ENCODE measurements at regions not wholly inside any gene's neighbourhood (a gene's known extent, or its start where the extent isn't known, plus 50 kb on each side); places are given as distances from the start of the nearest gene placed in this dataset.

DNA sequence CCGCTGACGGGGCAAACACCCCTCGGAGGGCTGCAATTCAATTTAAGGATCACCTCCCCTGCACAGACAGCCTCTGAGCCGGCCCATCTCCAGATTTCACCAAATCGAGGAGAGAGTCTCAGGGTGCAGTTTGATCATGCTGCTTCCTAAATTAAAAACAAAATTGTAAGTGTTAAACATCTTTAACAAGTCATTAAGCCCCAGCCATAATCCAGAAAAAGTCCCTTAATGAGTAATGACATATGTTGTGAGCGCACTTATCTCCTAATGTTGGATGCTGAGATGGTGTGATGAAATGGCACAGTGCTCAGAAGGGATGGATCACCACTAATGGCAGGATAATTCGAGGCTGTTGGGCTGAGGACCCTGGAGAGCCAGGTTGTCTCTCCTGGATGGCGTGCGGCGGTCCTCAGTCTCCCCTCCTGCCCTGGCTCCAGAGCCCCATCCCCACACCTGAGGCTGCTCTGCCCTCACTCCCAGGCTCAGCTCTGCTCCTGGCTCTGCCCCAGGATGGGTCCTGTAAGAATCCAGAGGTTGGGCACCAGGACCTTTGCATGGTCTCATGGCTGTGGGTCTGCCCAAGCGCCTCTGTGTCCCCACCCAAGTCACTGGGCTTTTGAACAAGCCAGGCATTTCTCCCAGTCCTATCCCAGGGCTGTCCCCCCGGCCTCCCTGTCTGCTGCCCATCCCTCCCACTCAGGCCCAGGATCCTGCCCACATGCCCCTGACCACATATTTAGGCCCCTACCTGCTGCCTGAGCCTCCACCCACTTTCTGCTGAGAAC is 224.4 kb upstream of the POU3F1 start:
- intact Hi-C loops (cut with DNase I), result no loop called here
- Histone ChIP-seq H3K4me1 (no peaks in the 10 kb centered on the region), H3K36me3 (no peaks in the 10 kb centered on the region), H3K4me3 (no peak overlapping the region), H3K27ac (no peak overlapping the region), H3K27me3 (no peaks in the 10 kb centered on the region), H3K9me3 (no peaks in the 10 kb centered on the region)
- no peak for DNase-seq (ENCODE audit: extremely low spot score in 2 of 2)
- TF ChIP-seq, protein P1, sequence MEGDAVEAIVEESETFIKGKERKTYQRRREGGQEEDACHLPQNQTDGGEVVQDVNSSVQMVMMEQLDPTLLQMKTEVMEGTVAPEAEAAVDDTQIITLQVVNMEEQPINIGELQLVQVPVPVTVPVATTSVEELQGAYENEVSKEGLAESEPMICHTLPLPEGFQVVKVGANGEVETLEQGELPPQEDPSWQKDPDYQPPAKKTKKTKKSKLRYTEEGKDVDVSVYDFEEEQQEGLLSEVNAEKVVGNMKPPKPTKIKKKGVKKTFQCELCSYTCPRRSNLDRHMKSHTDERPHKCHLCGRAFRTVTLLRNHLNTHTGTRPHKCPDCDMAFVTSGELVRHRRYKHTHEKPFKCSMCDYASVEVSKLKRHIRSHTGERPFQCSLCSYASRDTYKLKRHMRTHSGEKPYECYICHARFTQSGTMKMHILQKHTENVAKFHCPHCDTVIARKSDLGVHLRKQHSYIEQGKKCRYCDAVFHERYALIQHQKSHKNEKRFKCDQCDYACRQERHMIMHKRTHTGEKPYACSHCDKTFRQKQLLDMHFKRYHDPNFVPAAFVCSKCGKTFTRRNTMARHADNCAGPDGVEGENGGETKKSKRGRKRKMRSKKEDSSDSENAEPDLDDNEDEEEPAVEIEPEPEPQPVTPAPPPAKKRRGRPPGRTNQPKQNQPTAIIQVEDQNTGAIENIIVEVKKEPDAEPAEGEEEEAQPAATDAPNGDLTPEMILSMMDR (IDR thresholded peaks at IDR 0.05), result no peak
- TF ChIP-seq POLR2AphosphoS5 (IDR thresholded peaks at IDR 0.05; ENCODE audit: insufficient read depth in 1 of 2, low read depth in 1 of 2), result no peak

DNA sequence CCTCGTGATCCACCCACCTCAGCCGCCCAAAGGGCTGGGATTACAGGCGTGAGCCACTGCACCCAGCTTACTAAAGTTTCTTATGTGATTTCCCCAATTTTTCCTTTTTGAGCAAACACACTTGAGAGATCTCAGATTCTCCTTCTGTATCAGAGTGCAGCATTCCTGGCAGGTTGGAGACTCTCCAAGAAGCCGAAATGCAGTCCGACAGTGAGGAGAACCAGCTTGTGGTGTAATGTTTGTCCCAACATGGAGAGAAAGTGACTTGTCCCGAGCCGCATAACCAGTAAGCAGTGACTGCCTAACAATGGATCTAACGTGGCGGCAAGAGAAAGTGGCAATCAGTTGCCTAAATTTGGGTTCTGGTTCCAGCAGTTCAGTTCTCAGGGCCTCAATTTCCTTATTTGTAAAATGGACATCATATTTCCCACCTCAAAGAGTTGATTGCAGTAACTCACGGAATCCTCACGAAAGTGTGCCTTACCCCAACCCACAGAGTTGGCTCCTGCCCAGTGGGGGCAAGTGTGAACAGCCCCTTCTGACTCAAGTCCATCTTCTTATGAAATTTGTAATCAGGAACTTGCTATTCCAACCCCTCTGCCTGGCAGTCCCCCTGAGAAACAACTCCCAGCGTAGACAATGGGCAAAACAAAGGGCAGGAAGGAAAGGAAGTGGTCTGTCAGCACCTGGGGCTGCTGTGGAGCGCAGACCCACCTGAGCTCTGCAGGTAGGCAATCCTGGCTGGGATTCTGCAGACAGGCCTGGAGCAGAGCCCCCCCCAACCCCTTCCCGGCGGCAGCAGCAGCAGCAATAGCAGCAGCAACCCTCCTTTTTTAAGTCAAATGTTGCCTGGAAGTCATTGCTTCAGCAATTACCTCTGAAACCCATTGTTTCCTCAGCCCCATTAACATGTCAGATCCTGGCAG is 223.6 kb upstream of the POU3F1 start:
- no peaks in the 10 kb centered on the region for H3K9me3 ChIP-seq
- DNase-seq (ENCODE audit: extremely low spot score in 2 of 2), result no peak
- no peaks in the 10 kb centered on the region for H3K4me1 ChIP-seq
- no peaks in the 10 kb centered on the region for H3K27me3 ChIP-seq
- TF ChIP-seq, protein P1 (IDR thresholded peaks at IDR 0.05), result no peak
- TF ChIP-seq POLR2AphosphoS5 (IDR thresholded peaks at IDR 0.05; ENCODE audit: insufficient read depth in 1 of 2, low read depth in 1 of 2), result no peak
- no peak for TF ChIP-seq POLR2A (IDR thresholded peaks at IDR 0.05)
- H3K4me3 ChIP-seq, result no peak overlapping the region
- no peaks in the 10 kb centered on the region for H3K36me3 ChIP-seq
- intact Hi-C loops (cut with DNase I), result no loop called here
- no peak overlapping the region for H3K27ac ChIP-seq

DNA sequence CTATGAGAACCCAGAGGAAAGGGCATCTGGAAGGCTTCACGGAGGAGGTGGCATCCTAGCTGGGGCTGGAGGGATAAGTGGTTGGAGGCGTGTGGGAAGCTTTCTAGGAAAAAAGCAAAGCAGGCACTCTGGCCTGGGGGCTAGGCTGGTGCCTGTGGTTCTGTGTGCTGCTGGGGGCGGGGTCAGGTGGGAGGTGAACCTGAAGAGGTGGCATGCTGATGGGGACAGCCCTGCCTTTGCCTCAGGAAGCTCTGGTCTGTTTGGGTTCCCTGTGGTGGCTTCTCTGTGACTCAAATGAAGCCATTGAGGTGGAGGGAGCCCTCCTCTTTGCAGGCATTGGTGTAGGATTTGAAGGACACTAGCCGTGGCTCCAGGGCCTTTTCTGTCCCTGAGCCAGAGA is 221.6 kb upstream of the POU3F1 start:
- H3K4me3 ChIP-seq, result no peak overlapping the region
- no peaks in the 10 kb centered on the region for H3K9me3 ChIP-seq
- no peak for DNase-seq (ENCODE audit: extremely low spot score in 2 of 2)
- H3K27ac ChIP-seq, result no peak overlapping the region
- intact Hi-C loops (cut with DNase I), result no loop called here
- H3K27me3 ChIP-seq, result no peaks in the 10 kb centered on the region
- H3K36me3 ChIP-seq, result no peaks in the 10 kb centered on the region
- TF ChIP-seq POLR2A (IDR thresholded peaks at IDR 0.05) (no peak), POLR2AphosphoS5 (IDR thresholded peaks at IDR 0.05; ENCODE audit: insufficient read depth in 1 of 2, low read depth in 1 of 2) (no peak)
- TF ChIP-seq, protein P1 (IDR thresholded peaks at IDR 0.05), result no peak
- H3K4me1 ChIP-seq, result no peaks in the 10 kb centered on the region

GRCh38 chr1:38267037-38268036 is 220.7 kb upstream of the POU3F1 start:
- intact Hi-C loops (cut with DNase I), result no loop called here
- Histone ChIP-seq H3K4me1 (no peaks in the 10 kb centered on the region), H3K9me3 (no peaks in the 10 kb centered on the region), H3K27me3 (no peaks in the 10 kb centered on the region), H3K4me3 (no peak overlapping the region), H3K36me3 (no peaks in the 10 kb centered on the region), H3K27ac (no peak overlapping the region)
- TF ChIP-seq POLR2AphosphoS5 (IDR thresholded peaks at IDR 0.05; ENCODE audit: insufficient read depth in 1 of 2, low read depth in 1 of 2), result no peak
- TF ChIP-seq, protein P1 (IDR thresholded peaks at IDR 0.05), result no peak
- DNase-seq (ENCODE audit: extremely low spot score in 2 of 2), result no peak

All from vagina (tissue), 2 donors.